Neuronal stem cell (in vitro differentiated cells): ENCODE measurements at regions not wholly inside any gene's neighbourhood (a gene's known extent, or its start where the extent isn't known, plus 50 kb on each side); places are given as distances from the start of the nearest gene placed in this dataset.

Experiments used
- DNase-seq: peaks from one replicate; pipeline ENCODE4 v3.0.0-alpha.2; 2013; ENCODE audit warnings: low spot score
- H2AFZ ChIP-seq: one replicate; pipeline ENCODE4 v1.6.1; 2013; ENCODE audit warnings: mild to moderate bottlenecking, low read length, inconsistent platforms
- H2AK5ac ChIP-seq: 2 replicates; pipeline ENCODE4 v1.6.1; 2013; ENCODE audit warnings: low read depth, mild to moderate bottlenecking, inconsistent platforms, low read length, moderate library complexity, mixed read lengths
- H2BK120ac ChIP-seq: 2 replicates; pipeline ENCODE4 v1.6.1; 2013; ENCODE audit warnings: low read depth, mild to moderate bottlenecking, inconsistent platforms, low read length, moderate library complexity, mixed read lengths
- H2BK12ac ChIP-seq: one replicate; pipeline ENCODE4 v1.6.1; 2013; ENCODE audit warnings: low read length, inconsistent platforms
- H2BK15ac ChIP-seq: 2 replicates; pipeline ENCODE4 v1.6.1; 2013; ENCODE audit warnings: mild to moderate bottlenecking, low read length, inconsistent platforms, mixed read lengths
- H2BK5ac ChIP-seq: one replicate; pipeline ENCODE4 v1.6.1; 2013; ENCODE audit warnings: inconsistent platforms, mild to moderate bottlenecking, low read length, moderate library complexity
- H3K14ac ChIP-seq: one replicate; pipeline ENCODE4 v1.6.1; 2013; ENCODE audit warnings: low read length, inconsistent platforms
- H3K18ac ChIP-seq: 2 replicates; pipeline ENCODE4 v1.6.1; 2013; ENCODE audit warnings: low read length, inconsistent platforms
- H3K23ac ChIP-seq: 2 replicates; pipeline ENCODE4 v1.6.1; 2013; ENCODE audit warnings: low read depth, mild to moderate bottlenecking, mixed read lengths, low read length, inconsistent platforms; ENCODE audit not compliant: poor library complexity
- H3K27ac ChIP-seq: replicated peaks from 3 replicates; pipeline ENCODE4 v1.5.1; 2013; ENCODE audit warnings: low read length, inconsistent platforms
- H3K27me3 ChIP-seq, 3 experiments: 2 replicates each; pipeline ENCODE4 v1.6.1; 2013; ENCODE audit warnings: low read length in 3 of 3, mild to moderate bottlenecking in 2 of 3, inconsistent platforms in 1 of 3, low read depth in 1 of 3, mixed read lengths in 1 of 3, moderate library complexity in 1 of 3; ENCODE audit not compliant: control insufficient read depth in 3 of 3, insufficient read depth in 3 of 3
- H3K36me3 ChIP-seq, 2 donors: replicated peaks in 1 of 2; 2 replicates each; pipeline ENCODE4 v1.6.1; 2013; ENCODE audit warnings: low read length in 2 of 2; ENCODE audit not compliant: control insufficient read depth in 2 of 2, insufficient read depth in 2 of 2
- H3K4ac ChIP-seq: 2 replicates; pipeline ENCODE4 v1.6.1; 2013; ENCODE audit warnings: inconsistent platforms, mild to moderate bottlenecking, low read length, moderate library complexity
- H3K4me1 ChIP-seq, 2 donors: 1 replicate in 1 of 2; 2 replicates in 1 of 2; pipeline ENCODE4 v1.6.1; 2013; ENCODE audit warnings: low read length in 2 of 2, low read depth in 1 of 2; ENCODE audit not compliant: control insufficient read depth in 2 of 2, insufficient read depth in 1 of 2
- H3K4me2 ChIP-seq: one replicate; pipeline ENCODE4 v1.6.1; 2013; ENCODE audit warnings: mild to moderate bottlenecking, low read length, inconsistent platforms; ENCODE audit not compliant: insufficient read depth, poor library complexity, severe bottlenecking
- H3K4me3 ChIP-seq, 2 donors: 2 replicates each; pipeline ENCODE4 v1.5.1; 2013; ENCODE audit warnings: low read length in 2 of 2, mild to moderate bottlenecking in 2 of 2, inconsistent platforms in 1 of 2, moderate library complexity in 1 of 2
- H3K79me1 ChIP-seq: one replicate; pipeline ENCODE4 v1.6.1; 2013; ENCODE audit warnings: low read depth, mild to moderate bottlenecking, inconsistent platforms, low read length, moderate library complexity
- H3K9ac ChIP-seq: one replicate; pipeline ENCODE4 v1.6.1; 2013; ENCODE audit warnings: mild to moderate bottlenecking, low read depth, low read length, inconsistent platforms; ENCODE audit not compliant: poor library complexity
- H3K9me3 ChIP-seq, 2 donors: replicated peaks in 1 of 2; 2 replicates each; pipeline versions ENCODE3 to v1.6.1; 2013; ENCODE audit warnings: low read length in 2 of 2, mild to moderate bottlenecking in 2 of 2, inconsistent platforms in 1 of 2, low read depth in 1 of 2, mixed read lengths in 1 of 2, moderate library complexity in 1 of 2; ENCODE audit not compliant: control insufficient read depth in 2 of 2, insufficient read depth in 1 of 2
- H4K8ac ChIP-seq: one replicate; pipeline ENCODE4 v1.6.1; 2013; ENCODE audit warnings: low read depth, mild to moderate bottlenecking, inconsistent platforms, low read length, moderate library complexity
- H4K91ac ChIP-seq: one replicate; pipeline ENCODE4 v1.6.1; 2013; ENCODE audit warnings: low read length, low read depth, mild to moderate bottlenecking, inconsistent platforms; ENCODE audit not compliant: poor library complexity
- WGBS, 2 donors: extraction: QIAGEN DNeasy Blood & Tissue Kit; methylation state at CpG; one replicate each; pipeline ENCODE4 v1.1.7; 2013; ENCODE audit warnings: missing lambda C conversion rate in 2 of 2, mixed read lengths in 1 of 2; ENCODE audit not compliant: insufficient read length in 2 of 2, insufficient replicate concordance in 1 of 2; ENCODE audit errors: extremely low coverage in 2 of 2; 5-methylcytosine and 5-hydroxymethylcytosine counted together

DNA sequence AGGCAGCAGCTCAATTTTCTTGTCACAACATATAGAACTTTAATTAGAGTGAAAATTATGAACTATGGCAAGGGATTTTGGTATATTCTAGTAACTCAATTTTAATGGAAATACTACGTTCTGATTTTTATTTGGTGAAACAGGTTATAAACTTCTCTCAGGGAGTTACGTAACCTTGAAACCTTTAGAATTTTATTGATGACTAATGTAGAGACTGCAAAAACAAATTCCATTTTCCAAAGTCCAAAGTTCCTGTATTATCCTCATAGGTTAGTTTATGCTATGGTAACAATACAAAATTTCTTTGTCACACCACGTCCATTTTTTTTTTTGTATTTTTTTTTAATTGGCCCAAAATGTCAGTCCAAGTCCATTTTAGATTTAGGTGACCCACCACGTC lies 185.7 kb downstream of the KLF5 start:
- DNase-seq = no peak
- no peak overlapping the region for H3K27ac ChIP-seq
- no peak overlapping the region for H3K4me2 ChIP-seq
- H3K23ac ChIP-seq = no peak overlapping the region
- no peaks in the 10 kb centered on the region for H3K79me1 ChIP-seq
- H2BK12ac ChIP-seq = no peak overlapping the region
- no peak overlapping the region for H3K9ac ChIP-seq
- no peaks in the 10 kb centered on the region for H3K27me3 ChIP-seq
- no peaks in the 10 kb centered on the region for H3K4me1 ChIP-seq
- no peaks in the 10 kb centered on the region for H3K36me3 ChIP-seq
- H2AFZ ChIP-seq = no peak overlapping the region
- no peak overlapping the region for H2BK120ac ChIP-seq
- no peak overlapping the region for H3K4me3 ChIP-seq
- no peak overlapping the region for H4K8ac ChIP-seq
- H3K14ac ChIP-seq = no peak overlapping the region
- H3K4ac ChIP-seq = no peak overlapping the region
- no peak overlapping the region for H3K18ac ChIP-seq
- H3K9me3 ChIP-seq = no peaks in the 10 kb centered on the region
- WGBS, 2 donors = no CpG with 5 or more reads among the region's 4 CpGs
- H4K91ac ChIP-seq = no peak overlapping the region
- H2AK5ac ChIP-seq = no peak overlapping the region
- H2BK5ac ChIP-seq = no peak overlapping the region
- no peak overlapping the region for H2BK15ac ChIP-seq

- no peak overlapping the region for H2AFZ ChIP-seq
- no peaks in the 10 kb centered on the region for H3K27me3 ChIP-seq
- no peak overlapping the region for H2BK15ac ChIP-seq
- no peaks in the 10 kb centered on the region for H3K79me1 ChIP-seq
- no peak overlapping the region for H2BK120ac ChIP-seq
- H3K27ac ChIP-seq = no peak overlapping the region
- no peak overlapping the region for H2AK5ac ChIP-seq
- no peak overlapping the region for H3K9ac ChIP-seq
- no peak overlapping the region for H4K8ac ChIP-seq
- H2BK12ac ChIP-seq = no peak overlapping the region
- WGBS, 2 donors = no CpG with 5 or more reads among the region's 2 CpGs
- H3K9me3 ChIP-seq = no peaks in the 10 kb centered on the region
- no peak overlapping the region for H3K18ac ChIP-seq
- H2BK5ac ChIP-seq = no peak overlapping the region
- H4K91ac ChIP-seq = no peak overlapping the region
- H3K14ac ChIP-seq = no peak overlapping the region
- no peak for DNase-seq
- H3K4me2 ChIP-seq = no peak overlapping the region
- no peaks in the 10 kb centered on the region for H3K4me1 ChIP-seq
- H3K4me3 ChIP-seq = no peak overlapping the region
- no peaks in the 10 kb centered on the region for H3K36me3 ChIP-seq
- H3K4ac ChIP-seq = no peak overlapping the region
- H3K23ac ChIP-seq = no peak overlapping the region
Measured at GRCh38 chr13:73242515-73243015, 183.8 kb downstream of the KLF5 start.

DNA sequence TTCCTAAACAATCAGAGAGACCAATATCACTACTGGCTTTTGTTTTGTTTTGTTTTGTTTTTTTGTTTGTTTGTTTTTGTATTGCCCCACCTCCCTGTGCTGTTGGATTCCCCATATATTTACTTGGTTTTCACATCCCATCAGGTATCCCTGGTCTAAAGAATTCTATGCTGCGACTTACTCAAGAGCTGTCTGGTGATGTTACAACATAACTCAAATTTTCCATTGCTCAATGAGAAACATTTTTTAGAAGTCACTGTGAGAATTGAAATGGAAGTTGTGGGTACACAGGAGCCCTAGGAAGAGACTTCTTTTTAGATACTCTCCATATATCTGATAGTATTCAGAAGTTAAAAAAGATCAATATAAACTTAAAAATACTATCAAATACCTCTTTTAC lies 181.4 kb downstream of the KLF5 start:
- no peaks in the 10 kb centered on the region for H3K27me3 ChIP-seq
- H3K18ac ChIP-seq = no peak overlapping the region
- no CpG with 5 or more reads among the region's 1 CpG for WGBS, 2 donors
- no peak overlapping the region for H2BK12ac ChIP-seq
- no peak overlapping the region for H2AK5ac ChIP-seq
- no peak overlapping the region for H3K9ac ChIP-seq
- H3K4me1 ChIP-seq = no peaks in the 10 kb centered on the region
- H2BK5ac ChIP-seq = no peak overlapping the region
- no peaks in the 10 kb centered on the region for H3K9me3 ChIP-seq
- no peak overlapping the region for H3K23ac ChIP-seq
- H3K4me3 ChIP-seq = no peak overlapping the region
- H3K36me3 ChIP-seq = no peaks in the 10 kb centered on the region
- H3K27ac ChIP-seq = no peak overlapping the region
- no peak overlapping the region for H2BK120ac ChIP-seq
- no peak for DNase-seq
- no peak overlapping the region for H4K91ac ChIP-seq
- no peak overlapping the region for H3K4ac ChIP-seq
- no peak overlapping the region for H3K14ac ChIP-seq
- H2AFZ ChIP-seq = no peak overlapping the region
- H2BK15ac ChIP-seq = no peak overlapping the region
- H4K8ac ChIP-seq = no peak overlapping the region
- H3K79me1 ChIP-seq = no peaks in the 10 kb centered on the region
- no peak overlapping the region for H3K4me2 ChIP-seq

DNA sequence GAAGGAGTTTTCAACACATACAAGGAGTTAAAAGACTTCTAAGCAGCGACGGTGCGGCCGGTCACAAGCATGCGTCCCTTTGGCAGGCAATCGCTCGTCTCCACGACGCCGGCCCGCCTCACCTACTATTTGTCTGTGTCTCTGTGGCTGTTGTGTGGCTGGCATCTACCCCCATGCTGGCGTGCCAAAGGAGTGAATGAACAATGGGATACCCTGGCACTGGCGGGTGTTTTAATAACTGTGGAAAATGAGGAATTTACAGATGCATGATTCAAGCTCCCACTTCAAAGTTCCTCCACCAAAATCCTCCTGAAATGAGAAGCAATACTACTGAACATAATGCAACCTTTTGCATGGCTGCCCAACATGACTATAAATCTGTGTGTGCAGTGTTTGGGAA lies 176.6 kb downstream of the KLF5 start:
- Histone ChIP-seq H3K27ac (no peak overlapping the region), H3K18ac (no peak overlapping the region), H4K91ac (no peak overlapping the region), H3K4me1 (no peaks in the 10 kb centered on the region), H3K4me2 (no peak overlapping the region), H2AFZ (no peak overlapping the region), H3K9ac (no peak overlapping the region), H4K8ac (no peak overlapping the region), H2BK120ac (no peak overlapping the region), H2BK12ac (no peak overlapping the region), H2BK5ac (no peak overlapping the region), H3K23ac (no peak overlapping the region), H3K79me1 (no peaks in the 10 kb centered on the region), H3K4me3 (no peak overlapping the region), H3K14ac (no peak overlapping the region), H2AK5ac (no peak overlapping the region), H3K36me3 (no peaks in the 10 kb centered on the region), H2BK15ac (no peak overlapping the region), H3K27me3 (no peaks in the 10 kb centered on the region), H3K4ac (no peak overlapping the region), H3K9me3 (no peaks in the 10 kb centered on the region)
- no peak for DNase-seq
- no CpG with 5 or more reads among the region's 13 CpGs for WGBS, 2 donors
